Caco-2 (cell line): ENCODE measurements at regions not wholly inside any gene's neighbourhood (a gene's known extent, or its start where the extent isn't known, plus 50 kb on each side); places are given as distances from the start of the nearest gene placed in this dataset.
A peak's percentile ranks its signal among the peaks of the same experiment; 100 is the strongest.

ENCODE experiments used
- BruUV-seq: library from RNA; stranded (reverse); fragments of 400-500 nt; replicated peaks from 2 replicates; lab custom pipeline; 2021; lab: Mats Ljungman, UMichigan
- CTCF ChIA-PET: fragments of 300-600 bp; sonication (Branson Sonifier 250); formaldehyde crosslinking; loops from one replicate; lab custom pipeline; 2022; ENCODE audit warnings: antibody characterized with exemption; lab: Charles Lee
- POLR2A ChIA-PET: fragments of 300-600 bp; sonication (Branson Sonifier 250); formaldehyde crosslinking; loops from one replicate; lab custom pipeline; 2022; ENCODE audit warnings: antibody characterized with exemption; lab: Charles Lee
- DNase-seq, 2 experiments: peaks; one replicate each; pipeline versions ENCODE4 v3.0.0 to v3.0.0-alpha.2; 2020 to 2022
- H3K27me3 ChIP-seq: replicated peaks from 2 replicates; pipeline ENCODE4 v1.6.0; 2011; ENCODE audit warnings: low read length; ENCODE audit not compliant: control insufficient read depth, insufficient read depth
- H3K36me3 ChIP-seq: 2 replicates; pipeline ENCODE4 v1.5.1; 2011; ENCODE audit warnings: low read length; ENCODE audit not compliant: control insufficient read depth, insufficient read depth
- H3K4me1 ChIP-seq: fragments of 250-450 bp; sonication (Bioruptor Pico); 2 replicates; pipeline ENCODE4 v1.5.1; 2020; ENCODE audit warnings: mild to moderate bottlenecking
- H3K4me3 ChIP-seq: 2 replicates; pipeline ENCODE4 v1.5.1; 2011; ENCODE audit warnings: low read depth, mild to moderate bottlenecking, control low read depth, low read length
- H3K9me3 ChIP-seq: fragments of 250-450 bp; sonication (Bioruptor Pico); 2 replicates; pipeline ENCODE4 v1.5.1; 2020; ENCODE audit warnings: mild to moderate bottlenecking, moderate library complexity
- H3K27ac Mint-ChIP-seq: one replicate; pipeline ENCODE4 v1.8.0; 2022; ENCODE audit warnings: mixed read lengths; ENCODE audit not compliant: unreplicated experiment
- H3K27me3 Mint-ChIP-seq: one replicate; pipeline ENCODE4 v1.8.0; 2022; ENCODE audit warnings: mixed read lengths; ENCODE audit not compliant: insufficient read depth, unreplicated experiment
- H3K36me3 Mint-ChIP-seq: one replicate; pipeline ENCODE4 v1.8.0; 2022; ENCODE audit warnings: mild to moderate bottlenecking, mixed read lengths; ENCODE audit not compliant: insufficient read depth, unreplicated experiment
- H3K4me1 Mint-ChIP-seq: one replicate; pipeline ENCODE4 v1.8.0; 2022; ENCODE audit warnings: low read depth, mixed read lengths; ENCODE audit not compliant: unreplicated experiment
- H3K4me3 Mint-ChIP-seq: one replicate; pipeline ENCODE4 v1.8.0; 2022; ENCODE audit warnings: mild to moderate bottlenecking, moderate library complexity, mixed read lengths; ENCODE audit not compliant: unreplicated experiment
- H3K9me3 Mint-ChIP-seq: one replicate; pipeline ENCODE4 v1.8.0; 2022; ENCODE audit warnings: mixed read lengths; ENCODE audit not compliant: unreplicated experiment
- CTCF ChIP-seq, 2 experiments: fragments of 200-600 bp in 1 of 2; IDR thresholded peaks; 1 replicate in 1 of 2; 2 replicates in 1 of 2; pipeline versions ENCODE4 v1.5.1 to v1.8.0; 2011 to 2022; ENCODE audit warnings: antibody characterized with exemption in 1 of 2, control low read depth in 1 of 2, inconsistent platforms in 1 of 2, low read depth in 1 of 2, low read length in 1 of 2, mild to moderate bottlenecking in 1 of 2, moderate library complexity in 1 of 2; ENCODE audit not compliant: insufficient read depth in 1 of 2, severe bottlenecking in 1 of 2, unreplicated experiment in 1 of 2
- intact Hi-C: fragments of 100-400 bp; cut with micrococcal nuclease; formaldehyde crosslinking; loops from one replicate; pipeline ENCODE4 v1.10.0; 2022; ENCODE audit not compliant: unreplicated experiment

DNA sequence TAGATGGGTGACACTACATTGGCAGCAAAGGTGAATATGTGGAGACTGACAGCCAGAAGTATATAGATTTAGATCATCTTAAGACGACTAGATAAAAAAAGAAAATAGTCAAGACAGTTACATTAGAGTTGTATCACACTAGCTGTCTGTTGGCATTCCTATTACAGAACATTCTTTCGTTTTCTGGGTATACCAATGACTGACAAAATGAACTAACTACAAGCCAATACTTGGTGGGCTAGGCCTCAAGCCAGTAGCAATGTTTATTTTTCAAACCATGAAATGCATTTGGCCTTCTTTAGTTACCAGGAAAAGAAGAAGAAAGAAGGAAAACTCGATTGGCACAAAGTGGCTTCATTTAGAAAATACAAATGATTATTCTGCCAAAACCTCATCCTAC is 944.9 kb upstream of the ZEB2 start:
- Histone ChIP-seq H3K27me3 (no peaks in the 10 kb centered on the region; the same call in 1 of the 2 replicates), H3K4me3 (no peak overlapping the region), H3K9me3 (no peaks in the 10 kb centered on the region), H3K36me3 (no peaks in the 10 kb centered on the region), H3K4me1 (no peaks in the 10 kb centered on the region)
- Mint-ChIP-seq H3K9me3 (no peaks in the 10 kb centered on the region), H3K4me1 (peaks cover 3% of the 10 kb centered on the region), H3K27ac (no peak overlapping the region), H3K36me3 (no peaks in the 10 kb centered on the region), H3K27me3 (no peaks in the 10 kb centered on the region), H3K4me3 (no peak overlapping the region)
- BruUV-seq = no TSS peak
- CTCF ChIA-PET = no interaction called here
- no peak for DNase-seq
- no peak for TF ChIP-seq CTCF (IDR thresholded peaks at IDR 0.05; ENCODE audit: insufficient read depth in 1 of 2, low read depth in 1 of 2, low read length in 1 of 2, severe bottlenecking in 1 of 2, unreplicated experiment in 1 of 2)
- POLR2A ChIA-PET = no interaction called here
- intact Hi-C loops = no loop called here

DNA sequence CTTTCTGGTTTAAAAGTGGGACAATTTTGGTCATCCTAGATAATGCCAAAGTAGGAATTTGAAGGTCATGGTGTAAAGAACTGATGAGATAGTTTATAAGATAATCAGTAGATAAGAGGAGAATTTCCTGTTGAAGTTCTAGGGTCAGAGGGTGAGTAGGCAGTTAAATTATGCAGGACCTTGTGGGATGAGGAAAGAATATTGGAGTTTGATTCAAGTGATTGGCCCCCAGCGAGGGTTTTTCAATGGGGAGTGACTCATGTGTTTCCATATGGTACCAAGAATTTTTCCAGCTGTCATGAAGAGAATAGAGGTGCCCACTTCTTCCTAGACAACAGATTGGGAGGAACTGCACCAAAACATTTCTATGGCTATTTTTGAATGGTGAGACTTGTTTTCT is 940.2 kb upstream of the ZEB2 start:
- H3K27me3 Mint-ChIP-seq = no peaks in the 10 kb centered on the region
- CTCF ChIA-PET = no interaction called here
- TF ChIP-seq CTCF (IDR thresholded peaks at IDR 0.05; ENCODE audit: insufficient read depth in 1 of 2, low read depth in 1 of 2, low read length in 1 of 2, severe bottlenecking in 1 of 2, unreplicated experiment in 1 of 2) = no peak
- H3K4me3 Mint-ChIP-seq = no peak overlapping the region
- H3K4me1 Mint-ChIP-seq = peaks cover 6% of the 10 kb centered on the region
- POLR2A ChIA-PET = no interaction called here
- no peaks in the 10 kb centered on the region for H3K36me3 Mint-ChIP-seq
- Histone ChIP-seq H3K4me3 (no peak overlapping the region), H3K36me3 (no peaks in the 10 kb centered on the region), H3K9me3 (no peaks in the 10 kb centered on the region), H3K27me3 (no peaks in the 10 kb centered on the region), H3K4me1 (no peaks in the 10 kb centered on the region)
- no peaks in the 10 kb centered on the region for H3K9me3 Mint-ChIP-seq
- DNase-seq = no peak
- BruUV-seq = no TSS peak
- no peak overlapping the region for H3K27ac Mint-ChIP-seq
- intact Hi-C loops = no loop called here

- Mint-ChIP-seq H3K27me3 (no peaks in the 10 kb centered on the region), H3K4me1 (no peaks in the 10 kb centered on the region), H3K9me3 (no peaks in the 10 kb centered on the region), H3K4me3 (peak overlapping the region; percentile 22), H3K36me3 (no peaks in the 10 kb centered on the region), H3K27ac (no peak overlapping the region)
- no peaks in the 10 kb centered on the region for H3K27me3 ChIP-seq
- H3K4me3 ChIP-seq = no peak overlapping the region
- intact Hi-C loops = no loop called here
- POLR2A ChIA-PET = no interaction called here
- peak in 1 of 2 experiments; percentile 45 for TF ChIP-seq CTCF (IDR thresholded peaks at IDR 0.05; ENCODE audit: insufficient read depth in 1 of 2, low read depth in 1 of 2, low read length in 1 of 2, severe bottlenecking in 1 of 2, unreplicated experiment in 1 of 2)
- BruUV-seq = no TSS peak
- H3K36me3 ChIP-seq = no peaks in the 10 kb centered on the region
- DNase-seq = peak in 1 of 2 experiments; percentile 4
- 0 out of 2 replicates have a peak, but pooled peaks cover 4% of the 10 kb centered on the region for H3K4me1 ChIP-seq
- CTCF ChIA-PET = no interaction called here
- H3K9me3 ChIP-seq = no peaks in the 10 kb centered on the region
Observed at GRCh38 chr2:145431181-145431951, 911.4 kb upstream of the ZEB2 start.
